ENCODE measurements at regions not wholly inside any gene's neighbourhood (a gene's known extent, or its start where the extent isn't known, plus 50 kb on each side); places are given as distances from the start of the nearest gene placed in this dataset.
"Not testable (repeated sequence)": the region's sequence is repeated elsewhere in the genome, so short reads cannot be mapped to it uniquely, and the experiment has no call there.

DNA sequence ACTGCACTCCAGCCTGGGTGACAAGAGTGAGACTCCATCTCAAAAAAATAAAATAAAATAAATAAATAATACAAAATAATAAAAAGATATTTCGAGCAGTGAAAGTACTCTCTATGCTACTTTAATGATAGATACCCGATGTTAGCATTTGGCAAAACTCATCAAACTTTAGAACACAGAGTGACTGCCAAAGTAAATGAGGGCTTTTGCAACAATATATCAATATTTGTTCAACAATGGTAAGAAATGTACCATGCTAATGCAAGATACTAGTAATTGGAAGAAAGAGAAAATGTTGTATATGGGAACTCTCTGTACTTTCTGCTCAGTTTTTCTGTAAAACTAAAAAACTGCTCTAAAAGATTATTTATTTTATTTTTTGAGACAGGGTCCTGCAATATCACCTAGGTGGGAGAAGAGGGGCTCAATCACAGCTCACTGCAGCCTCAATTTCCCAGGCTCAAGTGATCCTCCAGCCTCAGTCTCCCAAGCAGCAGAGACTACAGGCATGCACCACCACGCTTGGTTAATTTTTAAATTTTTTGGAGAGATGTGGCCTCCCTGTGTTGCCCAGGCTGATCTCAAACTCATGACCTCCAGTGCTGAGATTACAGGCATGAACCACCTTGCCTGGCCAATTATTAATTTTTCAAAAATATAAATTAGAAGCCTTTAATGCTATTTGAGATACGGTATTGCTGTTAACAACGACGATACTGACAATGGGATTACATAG lies 650.5 kb upstream of the NR2F2 start:
- no peak for DNase-seq

DNA sequence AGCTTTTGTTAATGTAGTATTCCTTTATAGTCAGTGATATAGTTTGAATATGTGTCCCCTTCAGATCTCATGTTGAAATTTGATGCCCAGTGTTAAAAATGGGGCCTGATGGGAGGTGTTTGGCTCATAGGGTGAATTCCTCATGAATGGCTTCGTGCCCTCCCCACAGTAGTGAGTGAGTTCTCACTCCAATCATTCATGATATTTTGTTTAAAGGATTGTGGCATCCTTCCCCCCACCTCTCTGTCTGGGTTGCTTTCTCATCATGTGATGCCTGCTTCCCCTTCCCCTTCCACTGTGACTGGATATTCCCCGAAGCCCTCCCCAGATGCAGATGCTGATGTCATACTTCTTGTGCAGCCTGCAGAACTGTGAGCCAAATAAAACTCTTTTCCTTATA lies 649.8 kb upstream of the NR2F2 start:
- DNase-seq: no peak

DNA sequence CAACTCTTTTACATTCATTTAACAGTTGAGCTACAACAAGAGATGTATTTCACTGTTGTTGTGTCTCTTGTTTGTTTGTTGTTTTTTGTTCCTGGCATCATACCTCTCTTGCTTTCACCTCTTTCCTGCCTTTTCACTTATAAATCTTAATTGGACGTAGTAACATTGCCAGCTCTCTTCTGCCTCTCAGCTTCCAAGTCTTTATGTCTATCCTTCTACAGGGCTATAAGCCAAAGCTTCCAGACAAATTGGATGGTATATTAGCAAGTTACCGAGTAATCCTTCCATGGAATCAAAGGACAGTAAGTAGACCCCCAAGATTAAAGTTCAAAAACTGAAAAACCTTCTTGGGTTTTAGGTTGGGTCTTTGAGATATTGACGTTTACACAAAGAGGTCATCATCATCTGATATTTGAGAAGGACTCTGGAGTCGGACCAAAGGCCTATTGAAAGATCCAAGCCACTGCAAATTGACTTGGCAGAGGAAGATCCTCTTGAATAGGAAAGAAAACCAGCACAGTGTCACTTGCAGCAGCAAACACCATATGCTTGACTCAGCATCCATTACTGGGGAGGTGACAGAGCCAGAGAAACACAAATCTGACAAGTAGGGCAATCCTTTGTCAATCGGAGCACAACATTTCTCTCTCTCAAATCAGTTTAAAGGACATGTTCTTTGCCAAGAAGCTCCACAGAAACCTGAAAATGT lies 648.5 kb upstream of the NR2F2 start:
- no peak for DNase-seq

DNA sequence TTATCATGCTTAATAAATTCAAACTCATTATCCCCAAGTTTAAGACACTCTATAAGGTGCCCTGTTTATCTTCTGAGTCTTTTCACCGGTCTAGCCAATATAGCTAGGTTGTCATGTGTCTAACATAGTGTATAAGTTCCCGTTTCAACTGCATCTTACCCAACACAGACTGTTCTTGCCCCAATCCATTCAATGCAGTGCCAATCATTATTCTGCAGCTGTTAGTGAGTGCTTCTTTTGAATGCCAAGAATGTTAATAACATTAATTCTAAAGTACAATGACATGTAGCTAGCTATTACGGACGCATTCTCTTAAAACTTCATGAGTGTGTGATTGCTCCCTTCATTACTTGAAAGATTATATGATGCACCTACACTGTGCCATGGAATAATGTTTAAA lies 646.4 kb upstream of the NR2F2 start:
- DNase-seq: no peak

DNA sequence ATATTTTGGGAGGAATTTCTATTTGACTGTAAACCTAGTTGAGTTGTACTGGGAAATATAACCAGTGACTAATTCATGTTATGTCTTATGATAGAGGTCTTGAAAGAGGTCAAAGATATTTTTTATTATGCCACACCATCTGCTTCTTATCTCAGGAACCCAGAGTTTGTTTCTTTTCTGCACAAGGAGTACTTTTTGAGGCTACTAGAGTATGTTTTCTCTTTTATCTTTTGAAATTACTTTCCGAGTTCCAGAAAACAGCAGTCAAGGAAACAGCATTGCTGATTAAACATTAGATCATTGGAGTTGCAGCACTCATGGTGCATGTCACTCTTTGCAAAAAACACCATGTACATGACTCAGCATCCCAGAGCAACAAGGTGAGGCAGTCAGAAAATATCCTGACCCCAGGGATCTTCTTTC lies 645.8 kb upstream of the NR2F2 start:
- DNase-seq: no peak

DNA sequence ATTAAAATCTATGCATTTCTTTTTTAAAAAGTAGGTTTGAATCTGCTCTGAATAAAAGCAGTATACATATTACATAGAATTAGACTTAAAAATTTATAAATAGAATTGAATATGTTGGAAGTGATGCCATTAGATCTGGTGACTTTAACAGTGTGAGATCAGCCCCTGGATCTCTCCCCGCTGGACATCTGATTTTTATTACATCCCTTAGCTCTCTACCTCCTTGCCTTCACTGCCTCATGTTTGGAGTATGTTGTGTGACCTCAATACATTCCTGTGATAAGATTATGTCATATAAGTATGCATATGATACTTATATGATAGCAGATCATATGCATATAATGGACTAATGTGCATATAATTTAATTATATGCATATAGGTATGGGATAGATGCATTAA lies 643.4 kb upstream of the NR2F2 start:
- DNase-seq: no peak

DNA sequence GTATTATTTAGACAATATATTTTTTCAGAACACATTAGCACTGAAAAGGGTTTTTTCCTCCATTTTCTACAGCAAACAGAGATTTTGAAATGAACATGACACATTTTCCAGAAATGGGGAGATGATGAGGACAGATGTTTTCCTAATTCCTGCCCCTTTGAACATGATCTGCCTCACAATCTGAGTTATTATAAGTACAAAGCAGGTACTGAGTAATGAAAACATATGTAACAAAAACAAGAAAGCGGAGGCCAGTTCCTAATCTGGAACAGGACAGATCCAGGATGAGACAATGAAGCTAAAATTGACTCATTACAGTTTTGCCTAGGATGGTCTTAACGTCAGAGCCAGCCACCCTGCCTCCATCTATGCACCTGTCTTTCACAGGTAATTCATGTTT lies 642.8 kb upstream of the NR2F2 start:
- DNase-seq: no peak

DNA sequence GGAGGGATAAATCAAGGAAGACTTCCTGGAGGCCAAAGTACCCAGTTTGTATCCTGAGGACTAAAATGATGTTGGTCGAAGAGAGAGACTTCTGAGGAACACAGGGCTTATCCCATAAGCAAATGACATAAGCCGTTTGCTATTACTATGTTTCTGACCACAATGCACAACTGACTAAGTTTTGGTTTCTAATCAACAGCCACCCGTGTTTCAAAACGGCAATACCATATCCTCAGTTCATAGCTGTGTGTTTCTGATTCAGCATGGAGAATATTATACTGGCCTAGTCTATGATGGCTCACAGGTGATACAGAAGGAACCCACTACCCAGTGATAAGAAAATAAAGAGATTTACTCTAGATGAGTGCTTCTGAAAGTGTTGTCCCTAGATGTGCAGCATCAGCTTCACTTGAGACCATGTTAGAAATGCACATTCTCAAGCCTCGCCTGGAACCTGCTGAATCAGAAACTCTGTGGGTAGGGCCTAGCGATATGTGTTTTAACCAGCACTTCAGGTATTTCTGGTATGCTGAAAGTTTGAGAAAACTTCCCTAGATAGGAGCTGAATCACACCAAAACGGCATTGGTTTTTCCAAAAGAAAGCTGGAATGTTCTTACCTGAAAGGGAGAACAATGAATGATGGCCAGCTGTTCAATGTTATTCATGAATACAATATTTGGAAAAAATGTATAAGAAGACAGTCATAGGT lies 639.7 kb upstream of the NR2F2 start:
- no peak for DNase-seq

DNA sequence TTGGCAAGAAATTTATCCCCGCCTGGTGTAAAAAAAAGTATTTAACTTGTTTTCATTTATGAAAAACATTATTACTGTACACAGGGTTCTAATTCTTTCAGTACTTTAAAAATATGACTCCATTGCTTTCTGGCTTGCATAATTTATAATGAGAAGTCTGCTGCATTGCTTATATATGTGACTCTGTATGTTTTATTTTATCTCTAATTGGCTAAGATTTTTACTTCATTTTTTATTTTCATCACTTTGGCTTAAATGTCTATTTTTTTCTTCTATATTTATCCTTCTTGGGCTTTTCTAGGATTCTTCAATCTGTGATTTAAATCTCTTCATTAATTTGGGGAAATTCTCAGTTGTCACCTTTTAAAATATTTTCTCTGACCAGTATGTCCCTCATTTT lies 636.6 kb upstream of the NR2F2 start:
- no peak for DNase-seq

DNA sequence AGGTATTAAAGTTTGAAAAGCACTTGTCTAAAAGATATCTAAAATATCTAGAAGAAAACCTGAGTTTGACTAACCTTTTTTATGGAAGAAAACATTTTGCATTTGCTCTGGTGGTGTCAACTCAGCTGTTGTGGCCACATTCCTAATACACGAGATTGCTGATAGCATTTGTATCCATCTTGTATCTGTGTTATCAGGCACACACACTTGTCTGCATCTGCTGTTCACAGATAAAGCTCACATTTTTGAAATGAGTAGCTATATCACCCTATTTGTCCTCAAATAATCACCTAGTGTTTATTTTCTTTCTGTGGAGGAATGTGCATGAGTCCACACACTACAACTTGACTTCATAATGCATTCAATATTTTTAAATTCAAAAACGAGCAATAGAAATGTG lies 632.3 kb upstream of the NR2F2 start:
- DNase-seq: no peak

DNA sequence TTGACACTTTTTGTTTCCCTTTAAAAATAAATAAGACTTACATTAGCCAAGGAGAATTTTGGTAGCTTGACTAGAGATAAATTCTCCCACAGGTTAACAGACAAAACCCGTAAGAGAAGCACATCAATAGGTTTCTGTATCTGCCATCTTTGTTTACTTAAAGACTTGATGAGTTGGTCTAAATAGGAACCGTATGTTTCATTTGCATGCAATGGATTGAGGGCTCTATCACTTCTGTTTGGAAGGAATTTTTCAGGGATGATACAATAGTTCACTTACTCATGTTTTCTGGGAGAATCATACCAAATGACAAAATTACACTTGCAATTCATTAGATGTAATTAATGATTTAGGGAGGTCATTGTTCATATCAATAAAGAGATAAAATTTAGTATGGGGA lies 631.5 kb upstream of the NR2F2 start:
- DNase-seq: no peak

DNA sequence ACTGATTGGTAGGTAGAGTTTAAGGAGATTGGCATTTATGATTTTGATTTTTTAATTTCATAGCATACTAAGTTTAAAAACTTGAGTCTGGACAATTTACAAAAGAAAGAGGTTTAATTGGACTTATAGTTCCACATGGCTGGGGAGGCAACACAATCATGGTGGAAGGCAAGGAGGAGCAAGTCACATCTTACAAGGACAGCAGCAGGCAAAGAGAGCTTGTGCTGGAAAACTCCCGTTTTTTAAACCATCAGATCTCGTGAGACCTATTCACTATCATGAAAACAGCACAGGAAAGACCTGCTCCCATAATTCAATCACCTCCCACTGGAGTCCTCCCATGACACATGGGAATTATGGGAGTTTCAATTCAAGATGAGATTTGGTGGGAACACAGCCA lies 630.9 kb upstream of the NR2F2 start:
- no peak for DNase-seq

DNA sequence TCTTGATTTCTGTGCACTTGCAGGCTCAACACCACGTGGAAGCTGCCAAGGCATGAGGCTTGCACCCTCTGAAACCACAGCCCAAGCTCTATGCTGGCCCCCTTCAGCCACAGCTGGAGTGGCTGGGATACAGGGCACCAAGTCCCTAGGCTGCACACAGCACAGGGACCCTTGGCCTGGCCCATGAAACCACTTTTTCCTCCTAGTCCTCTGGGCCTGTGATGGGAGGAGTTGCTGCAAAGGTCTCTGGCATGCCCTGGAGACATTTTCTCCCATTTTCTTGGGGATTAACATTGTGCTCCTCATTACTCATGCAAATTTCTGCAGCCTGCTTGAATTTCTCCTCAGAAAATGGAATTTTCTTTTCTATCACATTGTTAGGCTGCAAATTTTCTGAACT lies 629.8 kb upstream of the NR2F2 start:
- not testable (repeated sequence) for DNase-seq

DNA sequence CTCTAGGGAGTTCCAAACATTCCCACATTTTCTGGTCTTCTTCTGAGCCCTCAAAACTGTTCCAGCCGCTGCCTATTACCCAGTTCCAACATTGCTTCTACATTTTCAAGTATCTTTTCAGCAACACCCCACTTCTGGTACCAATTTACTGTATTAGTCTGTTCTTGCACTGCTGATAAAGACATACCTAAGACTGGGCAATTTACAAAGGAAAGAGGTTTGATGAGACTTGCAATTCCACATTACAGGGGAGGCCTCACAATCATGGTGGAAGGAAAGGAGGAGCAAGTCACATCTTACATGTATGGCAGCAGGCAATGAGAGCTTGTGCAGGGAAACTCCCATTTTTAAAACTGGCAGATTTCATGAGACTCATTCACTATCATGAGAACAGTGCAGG lies 629.1 kb upstream of the NR2F2 start:
- DNase-seq: no peak

DNA sequence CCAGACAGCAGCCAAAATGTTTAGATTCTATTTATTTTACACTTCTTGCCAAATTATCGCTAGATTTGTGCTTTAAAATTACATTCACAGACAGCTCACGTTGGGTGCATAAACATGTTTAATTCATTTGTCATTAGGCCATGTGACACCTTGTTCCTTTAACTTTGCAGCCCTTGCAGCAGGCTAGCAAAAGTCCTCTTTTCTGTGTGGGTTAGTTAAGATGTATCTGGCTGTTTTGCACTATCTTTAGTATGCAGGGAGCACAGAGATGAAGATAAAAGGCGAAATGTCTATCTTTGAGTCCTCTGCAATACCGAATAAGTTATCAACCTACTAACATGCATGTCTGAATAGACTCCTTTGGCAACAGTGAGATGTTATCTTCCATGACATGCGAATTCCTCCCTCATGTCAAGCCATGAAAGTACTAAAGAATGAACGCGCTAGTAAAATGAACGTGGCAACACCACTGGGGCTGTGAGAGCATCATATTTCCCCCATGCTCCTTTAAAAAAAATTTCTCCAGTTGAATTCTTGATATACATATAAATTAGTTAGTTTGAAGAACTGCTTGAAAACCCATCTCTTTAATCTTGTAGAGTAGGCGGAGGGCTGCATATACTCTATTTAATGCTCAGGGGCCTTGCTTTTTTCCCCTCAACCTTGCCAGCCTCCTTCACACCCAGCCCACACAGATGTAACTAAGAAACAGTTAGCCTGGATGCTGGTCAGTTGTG lies 620.4 kb upstream of the NR2F2 start:
- no peak for DNase-seq

DNA sequence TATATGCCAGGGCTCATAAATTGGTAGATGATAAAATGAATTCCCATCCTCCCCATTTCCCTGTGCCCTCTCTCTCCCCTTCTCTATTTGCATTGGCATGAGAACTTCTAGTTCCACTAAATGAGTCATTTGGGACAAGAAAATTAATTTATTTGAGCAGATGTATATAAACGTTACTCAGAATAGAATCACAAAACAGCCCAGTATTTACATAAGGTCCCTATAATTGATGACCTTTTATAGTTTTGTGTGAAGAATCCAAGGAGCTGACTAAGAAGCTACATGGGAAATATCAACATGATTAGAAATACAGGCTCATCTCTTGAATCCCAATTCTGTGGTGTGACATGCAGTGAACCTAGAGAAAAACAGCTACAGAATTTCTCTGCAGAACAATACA lies 617.7 kb upstream of the NR2F2 start:
- DNase-seq: no peak

DNA sequence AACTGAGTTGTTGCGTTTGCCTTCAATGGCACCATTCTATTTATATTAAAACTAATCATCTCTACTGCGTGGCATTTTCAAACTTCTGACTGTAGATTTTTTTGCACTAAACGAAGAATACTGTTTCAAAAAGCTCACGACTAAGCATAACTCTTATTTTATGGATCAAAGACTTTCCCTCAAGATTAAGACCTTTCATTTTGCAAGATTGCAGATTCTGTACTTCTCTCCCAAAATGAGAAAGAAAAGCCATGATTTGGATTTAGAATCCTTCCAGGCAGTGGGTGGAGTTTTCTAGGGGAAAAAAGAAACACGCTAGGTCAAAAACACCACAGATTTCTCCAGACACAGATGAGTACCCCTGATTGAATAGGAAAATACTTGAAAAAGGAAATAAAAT lies 617.2 kb upstream of the NR2F2 start:
- no peak for DNase-seq

DNA sequence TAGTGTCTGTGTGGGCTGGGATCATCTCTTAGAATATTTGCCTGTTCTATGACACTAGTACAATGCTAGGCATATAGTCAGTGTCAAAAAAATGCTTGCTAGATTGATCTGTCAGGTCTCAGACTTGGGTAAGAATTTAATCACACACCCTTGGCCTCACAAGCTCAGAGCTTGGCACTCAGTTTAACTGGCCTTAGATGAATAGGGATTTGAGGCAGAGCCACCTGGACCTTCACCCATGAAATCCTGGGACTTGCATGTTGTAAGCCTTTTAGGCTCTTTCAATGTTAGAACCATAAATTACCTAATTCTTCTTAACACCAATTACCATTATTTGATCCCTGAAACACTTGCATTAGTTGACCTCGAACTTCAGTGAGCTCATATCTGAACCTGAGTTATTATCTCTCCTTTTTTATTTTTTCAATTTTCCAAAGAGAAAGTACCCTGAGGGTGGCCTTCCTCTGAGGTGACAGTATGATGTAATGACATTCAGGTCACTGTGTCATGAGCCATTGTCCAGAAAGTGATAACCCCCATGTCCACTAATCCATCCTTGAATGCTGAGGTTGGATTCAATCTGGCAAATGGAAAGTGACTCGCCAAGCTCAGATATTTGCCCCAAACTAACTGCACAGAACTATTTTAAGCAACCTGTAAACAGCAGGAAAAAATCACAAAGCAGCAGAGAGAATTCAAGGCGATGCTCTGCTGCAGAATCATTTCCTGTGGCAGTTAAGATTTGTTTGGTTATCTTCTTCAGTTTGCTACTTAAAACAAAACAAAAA lies 615.2 kb upstream of the NR2F2 start:
- DNase-seq: no peak

DNA sequence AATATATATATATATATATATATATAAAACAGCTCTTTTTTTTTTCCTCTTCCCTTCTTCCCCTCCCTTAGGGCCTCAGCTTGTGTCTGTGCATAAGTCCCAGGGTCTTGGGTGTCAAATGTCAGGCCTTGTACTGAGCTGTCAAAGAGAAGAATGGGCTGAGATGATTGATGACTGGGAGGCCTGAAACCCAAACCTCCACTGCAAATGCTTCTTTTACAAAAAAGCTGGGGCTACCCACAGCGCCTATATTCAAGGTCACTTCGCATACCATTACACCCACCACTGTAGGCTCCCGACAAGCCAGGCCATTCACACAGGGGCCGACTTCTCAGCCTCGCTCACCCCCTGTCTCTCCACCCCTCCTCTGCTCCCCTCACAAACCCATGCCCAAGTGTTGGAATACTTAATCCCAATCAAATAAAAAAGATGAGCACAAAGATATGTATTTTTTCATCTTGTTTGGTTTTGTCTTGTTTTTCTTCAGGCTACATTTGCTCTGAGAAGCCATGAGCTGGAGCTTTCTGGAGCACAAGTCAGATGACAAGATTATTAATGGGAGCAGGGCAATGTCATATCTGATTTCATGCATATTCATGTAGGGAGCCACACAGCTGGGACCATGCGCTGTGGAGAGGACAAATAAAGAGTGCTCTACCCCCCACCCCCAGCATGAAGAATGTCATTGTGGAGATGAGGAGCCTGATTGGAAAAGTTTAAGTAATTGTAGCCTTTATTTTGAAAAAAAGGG lies 614.4 kb upstream of the NR2F2 start:
- DNase-seq: no peak

DNA sequence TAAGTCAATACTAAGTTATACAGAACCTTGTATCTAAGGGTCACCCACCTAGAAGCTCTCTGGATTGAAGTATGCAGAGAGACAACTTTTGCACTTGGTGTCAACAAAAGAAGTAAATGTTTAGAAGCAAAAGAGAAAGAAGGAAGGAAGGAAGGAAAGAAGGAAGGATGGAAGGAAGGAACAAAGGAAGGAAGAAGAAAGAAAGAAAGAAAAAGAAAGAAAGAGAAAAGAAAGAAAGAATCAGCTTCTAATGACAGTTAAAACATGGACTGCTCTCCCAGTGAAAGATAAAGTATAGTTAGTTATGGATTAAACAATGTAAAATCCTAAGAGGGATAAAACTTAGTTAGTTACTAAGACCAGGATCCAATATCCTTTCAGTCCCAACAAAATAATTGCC lies 613.8 kb upstream of the NR2F2 start:
- DNase-seq: no peak

DNA sequence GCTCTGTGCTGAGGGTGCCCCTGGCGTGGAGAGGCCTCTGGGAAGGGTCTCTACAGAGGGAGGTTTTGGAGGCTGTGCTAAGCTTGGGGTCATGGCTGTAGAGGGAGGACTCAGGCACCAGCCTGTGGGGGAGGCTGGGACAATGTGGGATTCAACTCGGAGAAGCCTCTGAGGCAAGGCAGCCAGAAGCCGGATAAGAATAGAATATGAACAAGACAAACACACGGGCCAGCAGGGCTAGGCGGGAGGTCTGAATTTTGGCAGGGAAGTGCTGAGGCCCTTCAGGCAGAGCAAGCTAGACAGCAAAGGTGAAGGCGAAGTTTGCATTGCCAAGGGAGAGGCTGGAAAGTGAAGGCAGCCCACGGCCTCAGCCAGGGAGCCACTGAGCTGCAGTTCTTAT lies 612.1 kb upstream of the NR2F2 start:
- no peak for DNase-seq
